ENCODE measurements at regions not wholly inside any gene's neighbourhood (a gene's known extent, or its start where the extent isn't known, plus 50 kb on each side); places are given as distances from the start of the nearest gene placed in this dataset.

- TF ChIP-seq ZNF274 (IDR thresholded peaks at IDR 0.05; ENCODE audit: low read depth, low read length): no peak
- no peak for TF ChIP-seq YY1 (IDR thresholded peaks at IDR 0.05; ENCODE audit: insufficient read depth, insufficient read length)
- no peak for TF ChIP-seq SUZ12 (IDR thresholded peaks at IDR 0.05; ENCODE audit: extremely low read depth, insufficient read depth, insufficient read length)
- Histone ChIP-seq H3K36me3 (ENCODE audit: insufficient read depth, insufficient read length, low read length) (no peaks in the 10 kb centered on the region), H3K4me3 (ENCODE audit: insufficient read length, low read depth) (no peak overlapping the region)
These were observed 281.8 kb upstream of the KLHL1 start for GRCh38 chr13:70390064-70390463.

GRCh38 chr13:70388935-70389334 lies 280.7 kb upstream of the KLHL1 start:
- Histone ChIP-seq H3K9ac (ENCODE audit: insufficient read length, low read depth) (no peak overlapping the region), H3K4me3 (ENCODE audit: insufficient read length, low read depth) (no peak overlapping the region), H3K27me3 (ENCODE audit: insufficient read depth, insufficient read length) (no peaks in the 10 kb centered on the region), H3K36me3 (ENCODE audit: insufficient read depth, insufficient read length, low read length) (no peaks in the 10 kb centered on the region), H3K4me1 (ENCODE audit: insufficient read depth, insufficient read length) (no peaks in the 10 kb centered on the region), H3K9me3 (ENCODE audit: insufficient read depth, low read length) (no peaks in the 10 kb centered on the region)
- no peak for DNase-seq (ENCODE audit: low read depth, low spot score)
- TF ChIP-seq YY1 (IDR thresholded peaks at IDR 0.05; ENCODE audit: insufficient read depth, insufficient read length) (no peak), ZNF274 (IDR thresholded peaks at IDR 0.05; ENCODE audit: low read depth, low read length) (no peak), SUZ12 (IDR thresholded peaks at IDR 0.05; ENCODE audit: extremely low read depth, insufficient read depth, insufficient read length) (no peak)

More at GRCh38 chr13:70390064-70390463, 281.8 kb upstream of the KLHL1 start:
- DNase-seq (ENCODE audit: low read depth, low spot score): no peak
- Histone ChIP-seq H3K27me3 (ENCODE audit: insufficient read depth, insufficient read length) (no peaks in the 10 kb centered on the region), H3K9ac (ENCODE audit: insufficient read length, low read depth) (no peak overlapping the region), H3K4me1 (ENCODE audit: insufficient read depth, insufficient read length) (no peaks in the 10 kb centered on the region), H3K9me3 (ENCODE audit: insufficient read depth, low read length) (no peaks in the 10 kb centered on the region)

- Histone ChIP-seq H3K4me3 (ENCODE audit: insufficient read length, low read depth) (no peak overlapping the region), H3K4me1 (ENCODE audit: insufficient read depth, insufficient read length) (no peaks in the 10 kb centered on the region), H3K36me3 (ENCODE audit: insufficient read depth, insufficient read length, low read length) (no peaks in the 10 kb centered on the region), H3K27me3 (ENCODE audit: insufficient read depth, insufficient read length) (no peaks in the 10 kb centered on the region), H3K9me3 (ENCODE audit: insufficient read depth, low read length) (no peaks in the 10 kb centered on the region), H3K9ac (ENCODE audit: insufficient read length, low read depth) (no peak overlapping the region)
- TF ChIP-seq YY1 (IDR thresholded peaks at IDR 0.05; ENCODE audit: insufficient read depth, insufficient read length): no peak
- TF ChIP-seq ZNF274 (IDR thresholded peaks at IDR 0.05; ENCODE audit: low read depth, low read length): no peak
- no peak for TF ChIP-seq SUZ12 (IDR thresholded peaks at IDR 0.05; ENCODE audit: extremely low read depth, insufficient read depth, insufficient read length)
- DNase-seq (ENCODE audit: low read depth, low spot score): no peak
These were observed 278.7 kb upstream of the KLHL1 start for GRCh38 chr13:70386919-70387318.

GRCh38 chr13:70385852-70386251 lies 277.6 kb upstream of the KLHL1 start:
- TF ChIP-seq SUZ12 (IDR thresholded peaks at IDR 0.05; ENCODE audit: extremely low read depth, insufficient read depth, insufficient read length) (no peak), ZNF274 (IDR thresholded peaks at IDR 0.05; ENCODE audit: low read depth, low read length) (no peak), YY1 (IDR thresholded peaks at IDR 0.05; ENCODE audit: insufficient read depth, insufficient read length) (no peak)
- H3K4me3 ChIP-seq (ENCODE audit: insufficient read length, low read depth): no peak overlapping the region
- H3K27me3 ChIP-seq (ENCODE audit: insufficient read depth, insufficient read length): no peaks in the 10 kb centered on the region
- no peak overlapping the region for H3K9ac ChIP-seq (ENCODE audit: insufficient read length, low read depth)
- H3K9me3 ChIP-seq (ENCODE audit: insufficient read depth, low read length): no peaks in the 10 kb centered on the region
- no peaks in the 10 kb centered on the region for H3K4me1 ChIP-seq (ENCODE audit: insufficient read depth, insufficient read length)
- no peaks in the 10 kb centered on the region for H3K36me3 ChIP-seq (ENCODE audit: insufficient read depth, insufficient read length, low read length)
- no peak for DNase-seq (ENCODE audit: low read depth, low spot score)

GRCh38 chr13:70384156-70384555 lies 275.9 kb upstream of the KLHL1 start:
- no peaks in the 10 kb centered on the region for H3K4me1 ChIP-seq (ENCODE audit: insufficient read depth, insufficient read length)
- no peaks in the 10 kb centered on the region for H3K9me3 ChIP-seq (ENCODE audit: insufficient read depth, low read length)
- H3K36me3 ChIP-seq (ENCODE audit: insufficient read depth, insufficient read length, low read length): no peaks in the 10 kb centered on the region
- no peak overlapping the region for H3K4me3 ChIP-seq (ENCODE audit: insufficient read length, low read depth)
- no peaks in the 10 kb centered on the region for H3K27me3 ChIP-seq (ENCODE audit: insufficient read depth, insufficient read length)
- H3K9ac ChIP-seq (ENCODE audit: insufficient read length, low read depth): no peak overlapping the region
- TF ChIP-seq SUZ12 (IDR thresholded peaks at IDR 0.05; ENCODE audit: extremely low read depth, insufficient read depth, insufficient read length) (no peak), ZNF274 (IDR thresholded peaks at IDR 0.05; ENCODE audit: low read depth, low read length) (no peak), YY1 (IDR thresholded peaks at IDR 0.05; ENCODE audit: insufficient read depth, insufficient read length) (no peak)
- DNase-seq (ENCODE audit: low read depth, low spot score): no peak

GRCh38 chr13:70380809-70381208 lies 272.6 kb upstream of the KLHL1 start:
- no peaks in the 10 kb centered on the region for H3K4me1 ChIP-seq (ENCODE audit: insufficient read depth, insufficient read length)
- H3K9me3 ChIP-seq (ENCODE audit: insufficient read depth, low read length): no peaks in the 10 kb centered on the region
- no peak overlapping the region for H3K9ac ChIP-seq (ENCODE audit: insufficient read length, low read depth)
- DNase-seq (ENCODE audit: low read depth, low spot score): no peak
- no peaks in the 10 kb centered on the region for H3K27me3 ChIP-seq (ENCODE audit: insufficient read depth, insufficient read length)
- TF ChIP-seq SUZ12 (IDR thresholded peaks at IDR 0.05; ENCODE audit: extremely low read depth, insufficient read depth, insufficient read length) (no peak), ZNF274 (IDR thresholded peaks at IDR 0.05; ENCODE audit: low read depth, low read length) (no peak), YY1 (IDR thresholded peaks at IDR 0.05; ENCODE audit: insufficient read depth, insufficient read length) (no peak)
- no peaks in the 10 kb centered on the region for H3K36me3 ChIP-seq (ENCODE audit: insufficient read depth, insufficient read length, low read length)
- H3K4me3 ChIP-seq (ENCODE audit: insufficient read length, low read depth): no peak overlapping the region

- Histone ChIP-seq H3K36me3 (ENCODE audit: insufficient read depth, insufficient read length, low read length) (no peaks in the 10 kb centered on the region), H3K9ac (ENCODE audit: insufficient read length, low read depth) (no peak overlapping the region), H3K9me3 (ENCODE audit: insufficient read depth, low read length) (no peaks in the 10 kb centered on the region), H3K27me3 (ENCODE audit: insufficient read depth, insufficient read length) (no peaks in the 10 kb centered on the region), H3K4me1 (ENCODE audit: insufficient read depth, insufficient read length) (no peaks in the 10 kb centered on the region), H3K4me3 (ENCODE audit: insufficient read length, low read depth) (no peak overlapping the region)
- no peak for TF ChIP-seq YY1 (IDR thresholded peaks at IDR 0.05; ENCODE audit: insufficient read depth, insufficient read length)
- no peak for TF ChIP-seq SUZ12 (IDR thresholded peaks at IDR 0.05; ENCODE audit: extremely low read depth, insufficient read depth, insufficient read length)
- no peak for TF ChIP-seq ZNF274 (IDR thresholded peaks at IDR 0.05; ENCODE audit: low read depth, low read length)
- DNase-seq (ENCODE audit: low read depth, low spot score): no peak
These were observed 267.5 kb upstream of the KLHL1 start for GRCh38 chr13:70375718-70376117.
